K562 (cell line): ENCODE measurements at regions not wholly inside any gene's neighbourhood (a gene's known extent, or its start where the extent isn't known, plus 50 kb on each side); places are given as distances from the start of the nearest gene placed in this dataset.

ENCODE experiments used
- ATAC-seq: fragments of 200-7000 bp; cut with Tn5 transposase; 3 replicates; pipeline ENCODE4 v1.9.1; 2020; ENCODE audit warnings: moderate library complexity
- BruUV-seq: library from RNA; stranded (reverse); fragments of 400-500 nt; replicated peaks from 2 replicates; lab custom pipeline; 2021; lab: Mats Ljungman, UMichigan
- CTCF ChIA-PET: fragments of 300-600 bp; formaldehyde crosslinking; extraction: SDS; loops from one replicate; lab custom pipeline; 2021; ENCODE audit warnings: low intra/inter-chr PET ratio; lab: Yijun Ruan, JAX
- POLR2A ChIA-PET: fragments of 300-600, 350-650 bp; sonication (Branson Sonifier 250); formaldehyde crosslinking; extraction: SDS; loops from one replicate; lab custom pipeline; 2021; ENCODE audit warnings: antibody characterized with exemption, inconsistent platforms; lab: Yijun Ruan, JAX
- DNase-seq, 4 experiments: peaks; one replicate each; pipeline versions ENCODE4 v3.0.0 to v3.0.0-alpha.2; 2011 to 2018; ENCODE audit warnings: low spot score in 3 of 4, mixed read lengths in 3 of 4; ENCODE audit errors: extremely low read depth in 1 of 4
- FAIRE-seq: peaks from 2 replicates; lab custom pipeline; 2011; peaks lifted over from hg19 to GRCh38; lab: Jason Lieb, UNC
- H2AFZ ChIP-seq: 2 replicates; pipeline ENCODE4 v1.6.0; 2011; ENCODE audit warnings: low read depth, low read length, control low read depth, inconsistent platforms
- H3K27ac ChIP-seq: fragments of 200-600 bp; 3 replicates; pipeline ENCODE4 v1.8.0; 2011; ENCODE audit warnings: low read depth, mild to moderate bottlenecking, control low read depth, inconsistent platforms, low read length, moderate library complexity, mixed read lengths; ENCODE audit errors: extremely low read depth
- H3K27me3 ChIP-seq, 2 experiments: fragments of 300-600 bp in 1 of 2; 2 replicates in 1 of 2; 3 replicates in 1 of 2; pipeline versions ENCODE4 v1.6.0 to v1.8.0; 2011; ENCODE audit warnings: inconsistent platforms in 2 of 2, low read length in 2 of 2, mild to moderate bottlenecking in 1 of 2, mixed read lengths in 1 of 2, moderate library complexity in 1 of 2; ENCODE audit not compliant: control insufficient read depth in 2 of 2, insufficient read depth in 2 of 2
- H3K36me3 ChIP-seq: fragments of 300-600 bp; 3 replicates; pipeline ENCODE4 v1.8.0; 2011; ENCODE audit warnings: mild to moderate bottlenecking, low read length, inconsistent platforms; ENCODE audit not compliant: control insufficient read depth, insufficient read depth
- H3K4me1 ChIP-seq, 2 experiments: fragments of 200-600 bp in 1 of 2; replicated peaks in 1 of 2; 2 replicates in 1 of 2; 3 replicates in 1 of 2; pipeline versions ENCODE4 v1.5.1 to v1.8.0; 2011; ENCODE audit warnings: inconsistent platforms in 2 of 2, low read length in 2 of 2, mild to moderate bottlenecking in 1 of 2, mixed read lengths in 1 of 2, moderate library complexity in 1 of 2; ENCODE audit not compliant: control insufficient read depth in 2 of 2, insufficient read depth in 2 of 2
- H3K4me2 ChIP-seq: 2 replicates; pipeline ENCODE4 v1.6.1; 2011; ENCODE audit warnings: low read length, control low read depth, inconsistent platforms, mixed read lengths; ENCODE audit not compliant: insufficient read depth
- H3K4me3 ChIP-seq: fragments of 200-600 bp; sonication (generic), shearing (Covaris generic); 2 replicates; pipeline ENCODE4 v1.5.1; 2016; ENCODE audit warnings: control low read depth, inconsistent platforms
- H3K79me2 ChIP-seq: fragments of 200-600 bp; 3 replicates; pipeline ENCODE4 v1.8.0; 2011; ENCODE audit warnings: low read length, inconsistent platforms; ENCODE audit not compliant: control insufficient read depth, insufficient read depth
- H3K9ac ChIP-seq, 2 experiments: 2 replicates each; pipeline versions ENCODE4 v1.6.0 to v1.6.1; 2011; ENCODE audit warnings: low read depth in 2 of 2, low read length in 2 of 2, control low read depth in 1 of 2, inconsistent platforms in 1 of 2, mild to moderate bottlenecking in 1 of 2, mixed read lengths in 1 of 2; ENCODE audit not compliant: insufficient read depth in 1 of 2
- H3K9me1 ChIP-seq: one replicate; pipeline ENCODE4 v1.6.0; 2011; ENCODE audit warnings: inconsistent platforms, mild to moderate bottlenecking, low read length, moderate library complexity; ENCODE audit not compliant: control insufficient read depth, insufficient read depth
- H3K9me3 ChIP-seq: replicated peaks from 2 replicates; pipeline ENCODE4 v1.5.1; 2011; ENCODE audit warnings: low read depth, low read length, inconsistent platforms; ENCODE audit not compliant: control insufficient read depth, insufficient read depth
- H4K20me1 ChIP-seq: replicated peaks from 2 replicates; pipeline ENCODE4 v1.6.1; 2011; ENCODE audit warnings: low read length, inconsistent platforms, mixed read lengths; ENCODE audit not compliant: control insufficient read depth, insufficient read depth
- KDM4B ChIP-seq, 2 experiments: fragments of 450-650 bp in 1 of 2; sonication (generic) in 1 of 2; IDR thresholded peaks; 2 replicates each; pipeline ENCODE4 v1.6.1; 2016 to 2017; ENCODE audit warnings: borderline replicate concordance in 2 of 2, antibody characterized with exemption in 1 of 2, low read depth in 1 of 2, mild to moderate bottlenecking in 1 of 2
- NFE2L1 ChIP-seq: fragments of 450-650 bp; IDR thresholded peaks from 2 replicates; pipeline ENCODE4 v1.6.1; 2016; ENCODE audit warnings: missing genetic modification characterization, low read depth, mild to moderate bottlenecking, missing compliant biosample characterization, moderate library complexity, borderline replicate concordance
- SP2 ChIP-seq: IDR thresholded peaks from 2 replicates; pipeline ENCODE4 v1.6.1; 2011; ENCODE audit warnings: mild to moderate bottlenecking, low read depth, low read length, moderate library complexity; ENCODE audit not compliant: poor library complexity, severe bottlenecking; ENCODE audit errors: extremely low read depth
- STAT5B ChIP-seq: fragments of 250-450 bp; sonication (Bioruptor Pico); IDR thresholded peaks from 2 replicates; pipeline ENCODE4 v1.8.0; 2021; ENCODE audit warnings: mild to moderate bottlenecking, inconsistent platforms
- TBP ChIP-seq: optimal IDR thresholded peaks from 2 replicates; pipeline ENCODE3; 2011; ENCODE audit warnings: low read depth, low read length, improper control_type of control experiment
- TEAD4 ChIP-seq, 2 experiments: sonication (generic) in 1 of 2; formaldehyde crosslinking in 1 of 2; IDR thresholded peaks; 2 replicates each; pipeline versions ENCODE4 v1.6.1 to v1.8.0; 2012 to 2022; ENCODE audit warnings: borderline replicate concordance in 1 of 2, inconsistent platforms in 1 of 2, low read length in 1 of 2, mild to moderate bottlenecking in 1 of 2, missing genetic modification reagents in 1 of 2
- ZKSCAN8 ChIP-seq: fragments of 200-800 bp; sonication (Bioruptor generic); IDR thresholded peaks from 2 replicates; pipeline ENCODE4 v1.6.1; 2016; ENCODE audit warnings: missing genetic modification characterization, missing compliant biosample characterization
- ZNF224 ChIP-seq: sonication (generic); formaldehyde crosslinking; IDR thresholded peaks from 2 replicates; pipeline ENCODE4 v1.8.0; 2022; ENCODE audit warnings: mild to moderate bottlenecking, missing genetic modification reagents
- WGBS: fragments of 100-300 bp; shearing (Covaris generic); methylation state at CpG from one replicate; pipeline ENCODE4 v1.1.6; 2016; ENCODE audit warnings: low coverage, mixed read lengths; ENCODE audit not compliant: insufficient coverage; ENCODE audit errors: missing lambda C conversion rate; 5-methylcytosine and 5-hydroxymethylcytosine counted together
- in situ Hi-C: fragments of 300-500 bp; cut with MboI; formaldehyde crosslinking; loops from 4 replicates; pipeline ENCODE4 v1.15.0; 2018; ENCODE audit warnings: inconsistent platforms, mixed read lengths
- intact Hi-C: fragments of 100-400 bp; cut with micrococcal nuclease; formaldehyde crosslinking; loops from 2 replicates; pipeline ENCODE4 v1.14.2; 2022
- TF ChIP-seq, protein P1 (sequence below): fragments of 450-650 bp; IDR thresholded peaks from 2 replicates; pipeline ENCODE4 v1.6.1; 2014; ENCODE audit warnings: low read depth, mild to moderate bottlenecking, moderate library complexity, borderline replicate concordance

DNA sequence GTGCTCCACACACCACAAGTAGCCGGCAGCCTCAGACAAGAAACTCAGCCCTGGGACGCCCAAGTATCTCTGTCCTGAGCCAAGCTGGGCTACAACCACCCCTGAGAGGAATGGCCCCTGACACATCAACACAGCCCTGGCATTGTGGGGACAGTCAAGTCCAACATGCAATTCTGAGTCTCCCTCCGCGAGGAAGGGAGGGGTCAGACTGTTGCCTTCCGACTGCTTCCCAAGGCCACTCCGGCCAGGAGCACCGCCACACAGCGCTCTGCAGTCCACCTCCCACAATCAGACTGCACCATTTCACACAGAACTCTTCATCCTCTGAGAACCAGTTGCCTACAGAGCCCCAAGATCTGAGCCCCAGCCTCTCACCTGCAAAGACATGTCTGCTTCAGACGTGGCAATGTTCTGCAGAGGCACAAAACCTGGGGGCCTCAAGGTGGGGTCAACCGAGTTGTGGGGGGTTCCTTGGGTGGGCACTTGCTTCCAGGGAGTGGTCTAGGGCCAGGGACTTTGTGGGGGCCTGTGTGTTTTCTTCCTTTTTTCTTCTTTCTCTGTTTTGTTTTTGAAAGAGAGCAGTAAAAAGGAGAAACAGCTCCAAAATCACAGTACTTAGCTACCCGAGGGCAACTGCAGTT, 76.7 kb upstream of the SALL3 start:
- ChIA-PET POLR2A (no interaction called here), CTCF (no interaction called here)
- Histone ChIP-seq H3K4me2 (no peak overlapping the region), H4K20me1 (no peaks in the 10 kb centered on the region), H3K4me3 (no peak overlapping the region), H3K4me1 (no peaks in the 10 kb centered on the region), H3K36me3 (no peaks in the 10 kb centered on the region), H3K9me1 (no peaks in the 10 kb centered on the region), H2AFZ (no peak overlapping the region), H3K27me3 (peaks cover 0 to 28% of the 10 kb centered on the region in 2 experiments; a peak in 2 of 5 replicates), H3K9me3 (no peaks in the 10 kb centered on the region), H3K79me2 (no peaks in the 10 kb centered on the region), H3K27ac (no peak overlapping the region), H3K9ac (no peak overlapping the region)
- no peak for FAIRE-seq
- WGBS, result 0% methylated on average over 5 of the region's 11 CpGs
- TF ChIP-seq, protein P1, sequence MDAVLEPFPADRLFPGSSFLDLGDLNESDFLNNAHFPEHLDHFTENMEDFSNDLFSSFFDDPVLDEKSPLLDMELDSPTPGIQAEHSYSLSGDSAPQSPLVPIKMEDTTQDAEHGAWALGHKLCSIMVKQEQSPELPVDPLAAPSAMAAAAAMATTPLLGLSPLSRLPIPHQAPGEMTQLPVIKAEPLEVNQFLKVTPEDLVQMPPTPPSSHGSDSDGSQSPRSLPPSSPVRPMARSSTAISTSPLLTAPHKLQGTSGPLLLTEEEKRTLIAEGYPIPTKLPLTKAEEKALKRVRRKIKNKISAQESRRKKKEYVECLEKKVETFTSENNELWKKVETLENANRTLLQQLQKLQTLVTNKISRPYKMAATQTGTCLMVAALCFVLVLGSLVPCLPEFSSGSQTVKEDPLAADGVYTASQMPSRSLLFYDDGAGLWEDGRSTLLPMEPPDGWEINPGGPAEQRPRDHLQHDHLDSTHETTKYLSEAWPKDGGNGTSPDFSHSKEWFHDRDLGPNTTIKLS, result no peak
- TF ChIP-seq SP2, result no peak
- no peak for TF ChIP-seq KDM4B (IDR thresholded peaks at IDR 0.05; ENCODE audit: borderline replicate concordance in 2 of 2, low read depth in 1 of 2)
- no peak for TF ChIP-seq ZKSCAN8 (CRISPR knock-in tag)
- TF ChIP-seq NFE2L1 (tag), result no peak
- no peak for TF ChIP-seq STAT5B (CRISPR knock-in tag)
- TF ChIP-seq ZNF224 (CRISPR knock-in tag), result no peak
- TF ChIP-seq TBP, result no peak
- no peak for TF ChIP-seq TEAD4 (IDR thresholded peaks at IDR 0.05; ENCODE audit: low read length)
- TF ChIP-seq TEAD4 (CRISPR knock-in tag; IDR thresholded peaks at IDR 0.05; ENCODE audit: borderline replicate concordance), result no peak
- intact Hi-C loops, result no loop called here
- ATAC-seq, result no peak
- DNase-seq, result no peak
- in situ Hi-C loops, result no loop called here
- BruUV-seq, result no TSS peak
